ENCODE measurements at regions not wholly inside any gene's neighbourhood (a gene's known extent, or its start where the extent isn't known, plus 50 kb on each side); places are given as distances from the start of the nearest gene placed in this dataset.
"Not testable (repeated sequence)": the region's sequence is repeated elsewhere in the genome, so short reads cannot be mapped to it uniquely, and the experiment has no call there.

DNA sequence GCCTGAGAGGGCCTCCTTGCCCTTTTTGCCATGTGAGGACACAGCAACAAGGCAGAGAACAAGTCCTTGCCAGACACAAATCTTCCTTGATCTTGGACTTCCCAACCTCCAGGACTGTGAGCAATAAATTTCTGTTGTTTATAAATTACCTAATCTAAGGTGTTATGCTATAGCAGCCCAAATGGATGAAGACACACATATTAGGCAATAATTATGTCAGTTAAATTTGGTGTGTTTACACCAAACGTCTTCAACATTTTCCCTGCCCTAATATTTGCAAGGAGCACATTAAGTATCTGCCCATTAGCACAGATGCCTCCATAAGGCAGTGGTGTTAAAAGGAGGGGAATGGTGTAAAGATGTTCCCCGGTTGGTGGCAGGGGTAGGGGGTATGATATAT, 94.8 kb downstream of the ETS2 start:
- Histone ChIP-seq H3K4me3 (ENCODE audit: low read depth, low read length) (no peak overlapping the region), H3K27ac (ENCODE audit: extremely low read depth, low read depth, low read length) (no peak overlapping the region), H3K9me3 (ENCODE audit: control insufficient read depth, insufficient read depth, low read depth, low read length) (no peaks in the 10 kb centered on the region), H3K36me3 (ENCODE audit: control insufficient read depth in 2 of 2, insufficient read depth in 1 of 2, low read length in 2 of 2) (no peaks in the 10 kb centered on the region), H3K4me1 (ENCODE audit: control insufficient read depth, insufficient read depth, low read length) (no peaks in the 10 kb centered on the region)
- TF ChIP-seq WT1 (tag by site-specific recombination; IDR thresholded peaks at IDR 0.05) (no peak), ZNF707 (tag by site-specific recombination; IDR thresholded peaks at IDR 0.05) (no peak), ZNF248 (tag by site-specific recombination; IDR thresholded peaks at IDR 0.05) (no peak), ZNF114 (tag by site-specific recombination; IDR thresholded peaks at IDR 0.05) (no peak), ZNF560 (tag by site-specific recombination; IDR thresholded peaks at IDR 0.05; ENCODE audit: borderline replicate concordance) (no peak), ZNF19 (tag by site-specific recombination; IDR thresholded peaks at IDR 0.05; ENCODE audit: low read depth) (no peak), KLF1 (tag by site-specific recombination; IDR thresholded peaks at IDR 0.05) (no peak), ZNF350 (tag by site-specific recombination; IDR thresholded peaks at IDR 0.05) (no peak), ZNF596 (tag by site-specific recombination; IDR thresholded peaks at IDR 0.05) (no peak), ZNF175 (tag by site-specific recombination; IDR thresholded peaks at IDR 0.05) (no peak), ZNF140 (tag by site-specific recombination; IDR thresholded peaks at IDR 0.05) (no peak), GLI4 (tag by site-specific recombination; IDR thresholded peaks at IDR 0.05) (no peak), ZNF202 (tag by site-specific recombination; IDR thresholded peaks at IDR 0.05; ENCODE audit: borderline replicate concordance) (no peak)
- TF ChIP-seq, protein P1, sequence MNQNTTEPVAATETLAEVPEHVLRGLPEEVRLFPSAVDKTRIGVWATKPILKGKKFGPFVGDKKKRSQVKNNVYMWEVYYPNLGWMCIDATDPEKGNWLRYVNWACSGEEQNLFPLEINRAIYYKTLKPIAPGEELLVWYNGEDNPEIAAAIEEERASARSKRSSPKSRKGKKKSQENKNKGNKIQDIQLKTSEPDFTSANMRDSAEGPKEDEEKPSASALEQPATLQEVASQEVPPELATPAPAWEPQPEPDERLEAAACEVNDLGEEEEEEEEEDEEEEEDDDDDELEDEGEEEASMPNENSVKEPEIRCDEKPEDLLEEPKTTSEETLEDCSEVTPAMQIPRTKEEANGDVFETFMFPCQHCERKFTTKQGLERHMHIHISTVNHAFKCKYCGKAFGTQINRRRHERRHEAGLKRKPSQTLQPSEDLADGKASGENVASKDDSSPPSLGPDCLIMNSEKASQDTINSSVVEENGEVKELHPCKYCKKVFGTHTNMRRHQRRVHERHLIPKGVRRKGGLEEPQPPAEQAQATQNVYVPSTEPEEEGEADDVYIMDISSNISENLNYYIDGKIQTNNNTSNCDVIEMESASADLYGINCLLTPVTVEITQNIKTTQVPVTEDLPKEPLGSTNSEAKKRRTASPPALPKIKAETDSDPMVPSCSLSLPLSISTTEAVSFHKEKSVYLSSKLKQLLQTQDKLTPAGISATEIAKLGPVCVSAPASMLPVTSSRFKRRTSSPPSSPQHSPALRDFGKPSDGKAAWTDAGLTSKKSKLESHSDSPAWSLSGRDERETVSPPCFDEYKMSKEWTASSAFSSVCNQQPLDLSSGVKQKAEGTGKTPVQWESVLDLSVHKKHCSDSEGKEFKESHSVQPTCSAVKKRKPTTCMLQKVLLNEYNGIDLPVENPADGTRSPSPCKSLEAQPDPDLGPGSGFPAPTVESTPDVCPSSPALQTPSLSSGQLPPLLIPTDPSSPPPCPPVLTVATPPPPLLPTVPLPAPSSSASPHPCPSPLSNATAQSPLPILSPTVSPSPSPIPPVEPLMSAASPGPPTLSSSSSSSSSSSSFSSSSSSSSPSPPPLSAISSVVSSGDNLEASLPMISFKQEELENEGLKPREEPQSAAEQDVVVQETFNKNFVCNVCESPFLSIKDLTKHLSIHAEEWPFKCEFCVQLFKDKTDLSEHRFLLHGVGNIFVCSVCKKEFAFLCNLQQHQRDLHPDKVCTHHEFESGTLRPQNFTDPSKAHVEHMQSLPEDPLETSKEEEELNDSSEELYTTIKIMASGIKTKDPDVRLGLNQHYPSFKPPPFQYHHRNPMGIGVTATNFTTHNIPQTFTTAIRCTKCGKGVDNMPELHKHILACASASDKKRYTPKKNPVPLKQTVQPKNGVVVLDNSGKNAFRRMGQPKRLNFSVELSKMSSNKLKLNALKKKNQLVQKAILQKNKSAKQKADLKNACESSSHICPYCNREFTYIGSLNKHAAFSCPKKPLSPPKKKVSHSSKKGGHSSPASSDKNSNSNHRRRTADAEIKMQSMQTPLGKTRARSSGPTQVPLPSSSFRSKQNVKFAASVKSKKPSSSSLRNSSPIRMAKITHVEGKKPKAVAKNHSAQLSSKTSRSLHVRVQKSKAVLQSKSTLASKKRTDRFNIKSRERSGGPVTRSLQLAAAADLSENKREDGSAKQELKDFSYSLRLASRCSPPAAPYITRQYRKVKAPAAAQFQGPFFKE (tag by site-specific recombination; IDR thresholded peaks at IDR 0.05; ENCODE audit: borderline replicate concordance) = no peak
- TF ChIP-seq, protein P2, sequence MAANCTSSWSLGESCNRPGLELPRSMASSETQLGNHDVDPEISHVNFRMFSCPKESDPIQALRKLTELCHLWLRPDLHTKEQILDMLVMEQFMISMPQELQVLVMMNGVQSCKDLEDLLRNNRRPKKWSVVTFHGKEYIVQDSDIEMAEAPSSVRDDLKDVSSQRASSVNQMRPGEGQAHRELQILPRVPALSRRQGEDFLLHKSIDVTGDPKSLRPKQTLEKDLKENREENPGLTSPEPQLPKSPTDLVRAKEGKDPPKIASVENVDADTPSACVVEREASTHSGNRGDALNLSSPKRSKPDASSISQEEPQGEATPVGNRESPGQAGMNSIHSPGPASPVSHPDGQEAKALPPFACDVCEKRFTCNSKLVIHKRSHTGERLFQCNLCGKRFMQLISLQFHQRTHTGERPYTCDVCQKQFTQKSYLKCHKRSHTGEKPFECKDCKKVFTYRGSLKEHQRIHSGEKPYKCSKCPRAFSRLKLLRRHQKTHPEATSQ (tag by site-specific recombination; IDR thresholded peaks at IDR 0.05) = no peak
- TF ChIP-seq, protein P3, sequence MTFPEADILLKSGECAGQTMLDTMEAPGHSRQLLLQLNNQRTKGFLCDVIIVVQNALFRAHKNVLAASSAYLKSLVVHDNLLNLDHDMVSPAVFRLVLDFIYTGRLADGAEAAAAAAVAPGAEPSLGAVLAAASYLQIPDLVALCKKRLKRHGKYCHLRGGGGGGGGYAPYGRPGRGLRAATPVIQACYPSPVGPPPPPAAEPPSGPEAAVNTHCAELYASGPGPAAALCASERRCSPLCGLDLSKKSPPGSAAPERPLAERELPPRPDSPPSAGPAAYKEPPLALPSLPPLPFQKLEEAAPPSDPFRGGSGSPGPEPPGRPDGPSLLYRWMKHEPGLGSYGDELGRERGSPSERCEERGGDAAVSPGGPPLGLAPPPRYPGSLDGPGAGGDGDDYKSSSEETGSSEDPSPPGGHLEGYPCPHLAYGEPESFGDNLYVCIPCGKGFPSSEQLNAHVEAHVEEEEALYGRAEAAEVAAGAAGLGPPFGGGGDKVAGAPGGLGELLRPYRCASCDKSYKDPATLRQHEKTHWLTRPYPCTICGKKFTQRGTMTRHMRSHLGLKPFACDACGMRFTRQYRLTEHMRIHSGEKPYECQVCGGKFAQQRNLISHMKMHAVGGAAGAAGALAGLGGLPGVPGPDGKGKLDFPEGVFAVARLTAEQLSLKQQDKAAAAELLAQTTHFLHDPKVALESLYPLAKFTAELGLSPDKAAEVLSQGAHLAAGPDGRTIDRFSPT (tag by site-specific recombination; IDR thresholded peaks at IDR 0.05) = no peak
- TF ChIP-seq, protein P4, sequence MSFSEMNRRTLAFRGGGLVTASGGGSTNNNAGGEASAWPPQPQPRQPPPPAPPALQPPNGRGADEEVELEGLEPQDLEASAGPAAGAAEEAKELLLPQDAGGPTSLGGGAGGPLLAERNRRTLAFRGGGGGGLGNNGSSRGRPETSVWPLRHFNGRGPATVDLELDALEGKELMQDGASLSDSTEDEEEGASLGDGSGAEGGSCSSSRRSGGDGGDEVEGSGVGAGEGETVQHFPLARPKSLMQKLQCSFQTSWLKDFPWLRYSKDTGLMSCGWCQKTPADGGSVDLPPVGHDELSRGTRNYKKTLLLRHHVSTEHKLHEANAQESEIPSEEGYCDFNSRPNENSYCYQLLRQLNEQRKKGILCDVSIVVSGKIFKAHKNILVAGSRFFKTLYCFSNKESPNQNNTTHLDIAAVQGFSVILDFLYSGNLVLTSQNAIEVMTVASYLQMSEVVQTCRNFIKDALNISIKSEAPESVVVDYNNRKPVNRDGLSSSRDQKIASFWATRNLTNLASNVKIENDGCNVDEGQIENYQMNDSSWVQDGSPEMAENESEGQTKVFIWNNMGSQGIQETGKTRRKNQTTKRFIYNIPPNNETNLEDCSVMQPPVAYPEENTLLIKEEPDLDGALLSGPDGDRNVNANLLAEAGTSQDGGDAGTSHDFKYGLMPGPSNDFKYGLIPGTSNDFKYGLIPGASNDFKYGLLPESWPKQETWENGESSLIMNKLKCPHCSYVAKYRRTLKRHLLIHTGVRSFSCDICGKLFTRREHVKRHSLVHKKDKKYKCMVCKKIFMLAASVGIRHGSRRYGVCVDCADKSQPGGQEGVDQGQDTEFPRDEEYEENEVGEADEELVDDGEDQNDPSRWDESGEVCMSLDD (tag by site-specific recombination; IDR thresholded peaks at IDR 0.05) = no peak
- POLR2A ChIA-PET = no interaction called here
- CTCF ChIA-PET = no interaction called here

DNA sequence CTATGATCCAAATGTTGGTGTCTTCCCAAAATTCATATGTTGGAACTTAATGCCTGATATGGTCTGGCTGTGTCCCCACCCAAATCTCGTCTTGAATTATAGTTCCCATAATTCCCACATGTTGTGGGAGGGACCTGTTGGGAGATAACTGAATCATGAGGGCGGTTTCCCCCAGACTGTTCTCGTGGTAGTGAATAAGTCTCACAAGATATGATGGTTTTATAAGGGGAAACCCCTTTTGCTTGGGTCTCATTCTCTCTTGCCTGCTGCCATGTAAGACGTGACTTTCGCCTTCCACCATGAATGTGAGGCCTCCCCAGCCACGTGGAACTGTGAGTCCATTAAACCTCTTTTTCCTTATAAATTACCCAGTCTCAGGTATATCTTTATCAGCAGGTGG, 94.3 kb downstream of the ETS2 start:
- H3K9me3 ChIP-seq (ENCODE audit: control insufficient read depth, insufficient read depth, low read depth, low read length); POLR2A ChIA-PET; H3K4me1 ChIP-seq (ENCODE audit: control insufficient read depth, insufficient read depth, low read length); CTCF ChIA-PET; H3K36me3 ChIP-seq (ENCODE audit: control insufficient read depth in 2 of 2, insufficient read depth in 1 of 2, low read length in 2 of 2); H3K27ac ChIP-seq (ENCODE audit: extremely low read depth, low read depth, low read length); H3K4me3 ChIP-seq (ENCODE audit: low read depth, low read length): not testable (repeated sequence)
